Right kidney (tissue), 1 donor: ENCODE measurements at regions not wholly inside any gene's neighbourhood (a gene's known extent, or its start where the extent isn't known, plus 50 kb on each side); places are given as distances from the start of the nearest gene placed in this dataset.

ENCODE experiments used
- DNase-seq: peaks from one replicate; pipeline ENCODE4 v3.0.0-alpha.2; 2016

- DNase-seq = no peak
These were observed 98.6 kb upstream of the FER start for GRCh38 chr5:108649106-108649505.

- DNase-seq = peak; percentile 26
These were observed 105.4 kb upstream of the FER start for GRCh38 chr5:108642170-108642906.

- no peak for DNase-seq
These were observed 106.1 kb upstream of the FER start for GRCh38 chr5:108641596-108641995.

GRCh38 chr5:108639366-108639765, 108.3 kb upstream of the FER start:
- no peak for DNase-seq

GRCh38 chr5:108638021-108638420, 109.7 kb upstream of the FER start:
- DNase-seq = no peak

GRCh38 chr5:108637134-108637533, 110.6 kb upstream of the FER start:
- no peak for DNase-seq

- no peak for DNase-seq
These were observed 111.4 kb upstream of the FER start for GRCh38 chr5:108636135-108636853.

- no peak for DNase-seq
These were observed 112.9 kb upstream of the FER start for GRCh38 chr5:108634617-108635288.

GRCh38 chr5:108634010-108634616, 113.6 kb upstream of the FER start:
- no peak for DNase-seq

GRCh38 chr5:108629779-108630528, 117.7 kb upstream of the FER start:
- no peak for DNase-seq

- no peak for DNase-seq
These were observed 122.0 kb upstream of the FER start for GRCh38 chr5:108625654-108626053.

- no peak for DNase-seq
These were observed 123.9 kb upstream of the FER start for GRCh38 chr5:108623826-108624225.

- no peak for DNase-seq
These were observed 127.2 kb upstream of the FER start for GRCh38 chr5:108620516-108620915.

- no peak for DNase-seq
These were observed 127.9 kb upstream of the FER start for GRCh38 chr5:108619815-108620214.

GRCh38 chr5:108617467-108618435, 129.9 kb upstream of the FER start:
- no peak for DNase-seq

- DNase-seq = no peak
These were observed 132.5 kb upstream of the FER start for GRCh38 chr5:108615216-108615615.

GRCh38 chr5:108607421-108607820, 140.3 kb upstream of the FER start:
- peak; percentile 4 for DNase-seq

- DNase-seq = no peak
These were observed 141.5 kb upstream of the FER start for GRCh38 chr5:108606185-108606584.

GRCh38 chr5:108602830-108603229, 144.9 kb upstream of the FER start:
- no peak for DNase-seq

- no peak for DNase-seq
These were observed 156.9 kb upstream of the FER start for GRCh38 chr5:108590799-108591198.

- DNase-seq = no peak
These were observed 159.4 kb upstream of the FER start for GRCh38 chr5:108588323-108588722.
